T-cell (primary cell): ENCODE measurements at regions not wholly inside any gene's neighbourhood (a gene's known extent, or its start where the extent isn't known, plus 50 kb on each side); places are given as distances from the start of the nearest gene placed in this dataset.

Source experiments
- ATAC-seq, 4 experiments: fragments of 200-7000 bp in 3 of 4; fragments of 150-1000 bp in 1 of 4; cut with Tn5 transposase; replicated peaks in 1 of 4; 1 replicate in 3 of 4; 2 replicates in 1 of 4; pipeline ENCODE4 v1.10.0; 2021; ENCODE audit warnings: moderate library complexity in 3 of 4, mild to moderate bottlenecking in 2 of 4, moderate number of reproducible peaks in 1 of 4
- CTCF ChIA-PET, 2 donors: fragments of 300-600 bp; sonication (Branson Sonifier 250); formaldehyde crosslinking; loops; one replicate each; lab custom pipeline; 2022; ENCODE audit warnings: antibody characterized with exemption in 2 of 2; lab: Charles Lee
- POLR2A ChIA-PET, 2 donors: fragments of 300-600 bp; sonication (Branson Sonifier 250); formaldehyde crosslinking; loops; one replicate each; lab custom pipeline; 2022; ENCODE audit warnings: antibody characterized with exemption in 2 of 2; lab: Charles Lee
- DNase-seq, 35 experiments: peaks; one replicate each; pipeline versions ENCODE4 v3.0.0 to v3.0.0-alpha.2; 2013 to 2023
- H3K27ac ChIP-seq: one replicate; pipeline ENCODE4 v1.5.1; 2013; ENCODE audit warnings: low read length
- H3K27me3 ChIP-seq, 2 experiments: replicated peaks in 1 of 2; 1 replicate in 1 of 2; 2 replicates in 1 of 2; pipeline versions ENCODE4 v1.6.1 to v1.7.0; 2013; ENCODE audit warnings: low read length in 1 of 2, mixed read lengths in 1 of 2; ENCODE audit not compliant: control insufficient read depth in 2 of 2, insufficient read depth in 2 of 2; ENCODE audit errors: extremely low read depth in 1 of 2
- H3K36me3 ChIP-seq, 2 donors: 1 replicate in 1 of 2; 2 replicates in 1 of 2; pipeline versions ENCODE4 v1.6.1 to v1.7.0; 2013; ENCODE audit warnings: low read length in 1 of 2; ENCODE audit not compliant: control insufficient read depth in 2 of 2, insufficient read depth in 1 of 2; ENCODE audit errors: extremely low read depth in 1 of 2
- H3K4me1 ChIP-seq, 2 experiments: 1 replicate in 1 of 2; 2 replicates in 1 of 2; pipeline versions ENCODE4 v1.6.1 to v1.7.0; 2013; ENCODE audit warnings: low read length in 2 of 2, mixed read lengths in 1 of 2; ENCODE audit not compliant: insufficient read depth in 2 of 2, control insufficient read depth in 1 of 2; ENCODE audit errors: extremely low read depth in 1 of 2
- H3K4me3 ChIP-seq, 2 donors: 1 replicate in 1 of 2; 2 replicates in 1 of 2; pipeline versions ENCODE4 v1.5.1 to v1.7.0; 2013; ENCODE audit warnings: mild to moderate bottlenecking in 2 of 2, low read length in 1 of 2, moderate library complexity in 1 of 2; ENCODE audit not compliant: control insufficient read depth in 1 of 2; ENCODE audit errors: extremely low read depth in 1 of 2
- H3K9me3 ChIP-seq: 2 replicates; pipeline ENCODE4 v1.7.0; 2013
- H3K27ac Mint-ChIP-seq, 2 donors: one replicate each; pipeline ENCODE4 v1.8.0; 2020 to 2021; ENCODE audit warnings: mild to moderate bottlenecking in 2 of 2, mixed read lengths in 2 of 2
- H3K27me3 Mint-ChIP-seq, 2 donors: one replicate each; pipeline ENCODE4 v1.8.0; 2021 to 2022; ENCODE audit warnings: mixed read lengths in 2 of 2
- H3K36me3 Mint-ChIP-seq: one replicate; pipeline ENCODE4 v1.8.0; 2021; ENCODE audit warnings: mixed read lengths
- H3K4me1 Mint-ChIP-seq, 3 donors: one replicate each; pipeline ENCODE4 v1.8.0; 2020 to 2022; ENCODE audit warnings: mixed read lengths in 3 of 3, mild to moderate bottlenecking in 1 of 3
- H3K4me3 Mint-ChIP-seq, 3 donors: one replicate each; pipeline ENCODE4 v1.8.0; 2020 to 2022; ENCODE audit warnings: mild to moderate bottlenecking in 3 of 3, mixed read lengths in 3 of 3, moderate library complexity in 3 of 3
- H3K9me3 Mint-ChIP-seq, 3 donors: one replicate each; pipeline ENCODE4 v1.8.0; 2020 to 2022; ENCODE audit warnings: mixed read lengths in 3 of 3
- WGBS: methylation state at CpG from one replicate; pipeline ENCODE4 v1.1.5; 2013; ENCODE audit warnings: missing lambda C conversion rate; ENCODE audit not compliant: insufficient coverage; 5-methylcytosine and 5-hydroxymethylcytosine counted together

- H3K4me1 ChIP-seq = peaks cover 11 to 34% of the 10 kb centered on the region in 2 experiments
- Mint-ChIP-seq H3K9me3 (no peaks in the 10 kb centered on the region), H3K27me3 (peaks cover 4 to 34% of the 10 kb centered on the region in 2 donors), H3K27ac (no peak overlapping the region), H3K4me3 (peak overlapping the region; percentile 34 to 69 (median 51)), H3K36me3 (no peaks in the 10 kb centered on the region), H3K4me1 (peaks cover 28 to 38% (median 35%) of the 10 kb centered on the region in 3 donors)
- ChIA-PET POLR2A (no interaction called here), CTCF (no interaction called here)
- peaks cover 0 to 7% of the 10 kb centered on the region in 2 experiments for H3K27me3 ChIP-seq
- 26% methylated on average over 3 of the region's 16 CpGs for WGBS
- DNase-seq (peak in 23 of 35 experiments; percentile 0 to 37 (median 10)), ATAC-seq (peak; percentile 47 to 83 (median 53))
- H3K9me3 ChIP-seq = no peaks in the 10 kb centered on the region
- H3K27ac ChIP-seq = no peak overlapping the region
- H3K4me3 ChIP-seq = no peak overlapping the region
- no peaks in the 10 kb centered on the region for H3K36me3 ChIP-seq
These were observed 108.7 kb upstream of the ATP6AP2 start for GRCh38 chrX:40471965-40472648.

- ChIA-PET CTCF (no interaction called here), POLR2A (no interaction called here)
- DNase-seq (no peak), ATAC-seq (no peak)
- Histone ChIP-seq H3K9me3 (no peaks in the 10 kb centered on the region), H3K4me3 (no peak overlapping the region), H3K27ac (no peak overlapping the region), H3K27me3 (peaks cover 0 to 7% of the 10 kb centered on the region in 2 experiments), H3K36me3 (no peaks in the 10 kb centered on the region), H3K4me1 (peaks cover 11 to 30% of the 10 kb centered on the region in 2 experiments)
- Mint-ChIP-seq H3K36me3 (no peaks in the 10 kb centered on the region), H3K27ac (no peak overlapping the region), H3K9me3 (no peaks in the 10 kb centered on the region), H3K27me3 (peaks cover 4 to 23% of the 10 kb centered on the region in 2 donors), H3K4me1 (peaks cover 32 to 38% (median 36%) of the 10 kb centered on the region in 3 donors), H3K4me3 (no peak overlapping the region)
- 100% methylated on average over 1 of the region's 11 CpGs for WGBS
These were observed 109.8 kb upstream of the ATP6AP2 start for GRCh38 chrX:40470830-40471429.

GRCh38 chrX:40469316-40469715 lies 111.5 kb upstream of the ATP6AP2 start:
- ATAC-seq = no peak
- Histone ChIP-seq H3K27ac (no peak overlapping the region), H3K36me3 (no peaks in the 10 kb centered on the region), H3K4me1 (peaks cover 14 to 35% of the 10 kb centered on the region in 2 experiments), H3K27me3 (peaks cover 0 to 4% of the 10 kb centered on the region in 2 experiments), H3K9me3 (no peaks in the 10 kb centered on the region), H3K4me3 (no peak overlapping the region)
- WGBS = no CpG with 5 or more reads among the region's 4 CpGs
- H3K27me3 Mint-ChIP-seq = peaks cover 2 to 22% of the 10 kb centered on the region in 2 donors
- no peak overlapping the region for H3K4me3 Mint-ChIP-seq
- H3K9me3 Mint-ChIP-seq = no peaks in the 10 kb centered on the region
- DNase-seq = no peak
- ChIA-PET POLR2A (no interaction called here), CTCF (interaction anchor here in 1 of 2 donors (0.9 kb wide), 1 partner anchor 738 kb away, joined by 6 read pairs; no protein-coding TSS in a partner anchor)
- no peak overlapping the region for H3K27ac Mint-ChIP-seq
- H3K4me1 Mint-ChIP-seq = peaks cover 41 to 49% (median 42%) of the 10 kb centered on the region in 3 donors
- no peaks in the 10 kb centered on the region for H3K36me3 Mint-ChIP-seq

- WGBS = no CpG with 5 or more reads among the region's 5 CpGs
- DNase-seq (peak in 20 of 35 experiments; percentile 1 to 51 (median 12)), ATAC-seq (peak; percentile 57 to 71 (median 68))
- no peak overlapping the region for H3K27ac ChIP-seq
- H3K9me3 ChIP-seq = no peaks in the 10 kb centered on the region
- peaks cover 0 to under 1% of the 10 kb centered on the region in 2 experiments for H3K27me3 ChIP-seq
- Mint-ChIP-seq H3K36me3 (no peaks in the 10 kb centered on the region), H3K9me3 (no peaks in the 10 kb centered on the region), H3K4me1 (peaks cover 34 to 43% (median 36%) of the 10 kb centered on the region in 3 donors), H3K4me3 (peak overlapping the region in 1 of 3 donors; percentile 33), H3K27ac (peak overlapping the region; percentile 45 to 59), H3K27me3 (peaks cover 2 to 19% of the 10 kb centered on the region in 2 donors)
- CTCF ChIA-PET = interaction anchor here in 1 of 2 donors (0.8 to 0.9 kb wide), 2 partner anchors 654 to 737 kb away, joined by 4 to 6 read pairs; no protein-coding TSS in a partner anchor
- peaks cover 7 to 28% of the 10 kb centered on the region in 2 experiments for H3K4me1 ChIP-seq
- H3K4me3 ChIP-seq = no peak overlapping the region
- POLR2A ChIA-PET = no interaction called here
- no peaks in the 10 kb centered on the region for H3K36me3 ChIP-seq
These were observed 112.5 kb upstream of the ATP6AP2 start for GRCh38 chrX:40468033-40468846.

- Mint-ChIP-seq H3K27ac (no peak overlapping the region), H3K36me3 (no peaks in the 10 kb centered on the region), H3K4me1 (peaks cover 26 to 40% (median 30%) of the 10 kb centered on the region in 3 donors), H3K27me3 (peaks cover 2 to 16% of the 10 kb centered on the region in 2 donors), H3K9me3 (no peaks in the 10 kb centered on the region), H3K4me3 (no peak overlapping the region)
- Histone ChIP-seq H3K27ac (no peak overlapping the region), H3K9me3 (no peaks in the 10 kb centered on the region), H3K27me3 (no peaks in the 10 kb centered on the region), H3K36me3 (no peaks in the 10 kb centered on the region), H3K4me1 (peaks cover 6 to 26% of the 10 kb centered on the region in 2 experiments), H3K4me3 (no peak overlapping the region)
- POLR2A ChIA-PET = no interaction called here
- CTCF ChIA-PET = no interaction called here
- WGBS = no CpG with 5 or more reads among the region's 13 CpGs
- ATAC-seq (no peak), DNase-seq (no peak)
These were observed 113.3 kb upstream of the ATP6AP2 start for GRCh38 chrX:40467454-40467853.
